ENCODE measurements at regions not wholly inside any gene's neighbourhood (a gene's known extent, or its start where the extent isn't known, plus 50 kb on each side); places are given as distances from the start of the nearest gene placed in this dataset.

- TF ChIP-seq CTCF (conservative IDR thresholded peaks at IDR 0.05) = no peak
- no peak overlapping the region for H4K8ac ChIP-seq (replicated peaks; ENCODE audit: insufficient read length, low read depth, low read length)
- H3K36me3 Mint-ChIP-seq (ENCODE audit: insufficient read depth in 1 of 3, low read depth in 3 of 3) = no peaks in the 10 kb centered on the region; a peak in 1 of 7 replicates
- H3K27me3 Mint-ChIP-seq (ENCODE audit: low read depth) = no peaks in the 10 kb centered on the region
- no peak overlapping the region for H3K4ac ChIP-seq (ENCODE audit: low read depth, low read length)
- no peak overlapping the region for H3K27ac ChIP-seq (ENCODE audit: insufficient read length, low read depth, low read length)
- no peak overlapping the region for H2BK5ac ChIP-seq (ENCODE audit: insufficient read length, low read length)
- 0 out of 7 replicates have a peak overlapping the region, but pooled peaks of 1 of the 3 experiments have one; percentile 31 for H3K27ac Mint-ChIP-seq
- no peaks in the 10 kb centered on the region for H4K20me1 ChIP-seq (ENCODE audit: control insufficient read depth, insufficient read depth, insufficient read length)
- H3K4me3 Mint-ChIP-seq = no peak overlapping the region
- H3K79me2 ChIP-seq (ENCODE audit: insufficient read depth, low read length) = no peaks in the 10 kb centered on the region
- H3K9me3 Mint-ChIP-seq = no peaks in the 10 kb centered on the region
- no peak overlapping the region for H2BK20ac ChIP-seq (ENCODE audit: low read depth, low read length, poor library complexity, severe bottlenecking)
- WGBS (ENCODE audit: extremely low coverage, insufficient read length, low lambda C conversion rate) = no CpG with 5 or more reads among the region's 4 CpGs
- H3T11ph ChIP-seq (ENCODE audit: low read length) = no peak overlapping the region
- H4K91ac ChIP-seq (ENCODE audit: insufficient read length, low read depth, low read length) = no peak overlapping the region
- H2BK120ac ChIP-seq (ENCODE audit: low read depth, low read length, poor library complexity, severe bottlenecking) = no peak overlapping the region
- no peak overlapping the region for H3K56ac ChIP-seq (ENCODE audit: insufficient read length, low read depth, low read length)
- H2BK12ac ChIP-seq (ENCODE audit: insufficient read length, low read depth, low read length) = no peak overlapping the region
- no peak overlapping the region for H3K9ac ChIP-seq (ENCODE audit: extremely low read depth, insufficient read length, low read length)
- H3K4me1 ChIP-seq (ENCODE audit: insufficient read depth, low read length) = no peaks in the 10 kb centered on the region
- DNase-seq = no peak
- H4K5ac ChIP-seq (ENCODE audit: insufficient read length, low read depth, low read length) = no peak overlapping the region
- H3K14ac ChIP-seq (ENCODE audit: insufficient read depth, low read length) = no peak overlapping the region
- no peak overlapping the region for H3K23ac ChIP-seq (ENCODE audit: insufficient read length, low read depth, low read length)
- H3K27me3 ChIP-seq (ENCODE audit: insufficient read depth, low read length) = no peaks in the 10 kb centered on the region
- H2AK5ac ChIP-seq (ENCODE audit: insufficient read length, low read length) = no peak overlapping the region
- H3K23me2 ChIP-seq (ENCODE audit: insufficient read length, low read depth, low read length, poor library complexity, severe bottlenecking) = no peaks in the 10 kb centered on the region
- peaks cover 0 to 4% of the 10 kb centered on the region in 2 experiments; a peak in 1 of 4 replicates for H3K4me1 Mint-ChIP-seq
- no peak overlapping the region for H3K4me2 ChIP-seq (ENCODE audit: insufficient read depth, insufficient read length, low read length)
- H3K9me3 ChIP-seq (ENCODE audit: control insufficient read depth, low read depth, low read length) = no peaks in the 10 kb centered on the region
- H2AFZ ChIP-seq (ENCODE audit: low read length) = no peak overlapping the region
- no peaks in the 10 kb centered on the region for H3K79me1 ChIP-seq (ENCODE audit: insufficient read depth, low read depth, low read length, poor library complexity, severe bottlenecking)
- H3K18ac ChIP-seq (ENCODE audit: insufficient read length, low read depth, low read length) = no peak overlapping the region
- no peak overlapping the region for H2BK15ac ChIP-seq (ENCODE audit: low read depth, low read length)
Measured at GRCh38 chr1:221875004-221875330, 133.1 kb upstream of the DUSP10 start.
